ENCODE measurements at regions not wholly inside any gene's neighbourhood (a gene's known extent, or its start where the extent isn't known, plus 50 kb on each side); places are given as distances from the start of the nearest gene placed in this dataset.

- TF ChIP-seq FOSL1 (IDR thresholded peaks at IDR 0.05; ENCODE audit: insufficient read depth, low read depth, low read length) (no peak), MAX (IDR thresholded peaks at IDR 0.05) (no peak), RXRA (IDR thresholded peaks at IDR 0.05; ENCODE audit: insufficient read depth, low read depth, low read length) (no peak), EZH2 (IDR thresholded peaks at IDR 0.05; ENCODE audit: low read depth, low read length, severe bottlenecking) (no peak)
These were observed 1472.2 kb downstream of the PCDH7 start (continued) for GRCh38 chr4:32192363-32192762.
